ENCODE measurements at regions not wholly inside any gene's neighbourhood (a gene's known extent, or its start where the extent isn't known, plus 50 kb on each side); places are given as distances from the start of the nearest gene placed in this dataset.

DNA sequence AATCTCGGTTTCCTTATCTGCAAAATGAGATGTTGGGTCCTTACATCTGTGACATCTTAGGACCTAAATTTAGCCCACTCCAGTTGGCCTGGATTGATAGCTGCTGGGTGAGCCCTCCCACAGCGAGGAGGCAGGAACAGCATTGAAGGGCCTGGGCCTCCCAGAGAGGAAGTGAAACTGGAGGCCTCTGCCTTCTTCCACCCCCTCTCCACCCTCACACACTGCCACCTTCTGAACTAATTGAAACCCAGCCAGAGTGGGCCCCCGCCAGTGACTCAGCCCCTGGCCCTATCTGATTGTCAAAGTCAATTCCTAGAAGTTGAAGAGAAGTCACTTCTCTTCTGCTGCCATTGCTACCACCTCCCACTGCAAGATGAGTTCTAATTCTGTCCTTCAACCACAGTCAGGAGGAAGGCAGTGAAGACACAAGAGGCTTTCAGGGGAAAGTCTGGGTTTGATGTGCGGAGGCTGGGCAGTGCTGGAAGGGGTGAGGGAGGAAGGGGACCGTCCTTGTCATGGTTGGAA, 55.2 kb upstream of the NEK6 start:
- in situ Hi-C loops (cut with HindIII; ENCODE audit: low pct_unique_long_range_greater_than_20kb, low sequenced_read_pairs) (no loop called here), intact Hi-C loops (cut with micrococcal nuclease; ENCODE audit: unreplicated experiment) (no loop called here)
- no peak overlapping the region for H3K27ac ChIP-seq (ENCODE audit: low read length)
- POLR2A ChIA-PET, result no interaction called here
- no peak overlapping the region for H3K4me3 ChIP-seq (ENCODE audit: low read depth in 2 of 2, low read length in 2 of 2)
- no peak for ATAC-seq
- no peak for DNase-seq (ENCODE audit: low read depth, low spot score)
- CTCF ChIA-PET, result no interaction called here
- no TSS peak for BruUV-seq (replicated peaks)
- TF ChIP-seq CTCF (IDR thresholded peaks at IDR 0.05) (no peak), REST (IDR thresholded peaks at IDR 0.05; ENCODE audit: insufficient read depth in 1 of 2, low read depth in 2 of 2, low read length in 1 of 2) (no peak), SIN3A (IDR thresholded peaks at IDR 0.05; ENCODE audit: borderline replicate concordance, insufficient read depth, low read depth, low read length) (no peak), TCF7L2 (IDR thresholded peaks at IDR 0.05; ENCODE audit: low read depth, low read length) (no peak), POLR2AphosphoS5 (IDR thresholded peaks at IDR 0.05; ENCODE audit: low read depth, low read length) (no peak)
- no peaks in the 10 kb centered on the region for H3K4me1 ChIP-seq (ENCODE audit: control insufficient read depth, insufficient read depth, low read length)
- no peaks in the 10 kb centered on the region for H3K36me3 ChIP-seq (ENCODE audit: control insufficient read depth, insufficient read depth, low read length)
- H3K27me3 ChIP-seq (ENCODE audit: control insufficient read depth, insufficient read depth, low read length), result no peaks in the 10 kb centered on the region
- H3K9me3 ChIP-seq (ENCODE audit: control insufficient read depth, insufficient read depth, low read depth, low read length), result no peaks in the 10 kb centered on the region

DNA sequence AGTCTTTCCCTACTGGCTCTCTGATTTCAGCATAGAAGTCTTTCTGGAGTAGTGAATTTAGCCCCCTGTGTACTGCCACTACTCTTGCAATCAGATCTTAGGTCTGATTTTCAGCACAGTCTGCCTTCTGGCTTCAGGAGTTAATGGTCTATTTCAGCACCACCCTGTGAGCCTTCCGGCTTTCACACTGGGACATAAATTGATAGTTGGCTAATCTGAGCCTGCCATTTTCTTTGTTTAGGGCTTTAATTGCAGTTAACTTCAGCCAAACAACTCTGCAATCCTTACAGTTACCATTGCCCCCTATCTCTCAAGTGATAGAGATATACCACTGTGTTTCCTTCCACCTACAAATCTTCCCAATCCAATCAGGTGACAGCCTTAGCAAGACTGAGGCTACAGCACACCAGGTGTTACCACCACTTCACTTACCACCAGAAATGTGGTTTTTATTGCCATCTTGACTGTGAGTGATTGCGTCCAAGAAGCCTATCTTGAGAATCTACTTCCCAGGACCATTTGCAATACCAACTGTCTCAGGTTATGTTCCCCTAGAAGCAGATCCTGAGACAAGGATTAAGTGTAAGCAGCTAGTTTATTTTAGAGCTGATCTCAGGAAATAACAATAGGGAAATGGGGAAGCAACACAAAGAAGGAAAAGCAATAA, 51.9 kb upstream of the NEK6 start:
- POLR2A ChIA-PET, result no interaction called here
- TF ChIP-seq TCF7L2 (IDR thresholded peaks at IDR 0.05; ENCODE audit: low read depth, low read length) (no peak), POLR2AphosphoS5 (IDR thresholded peaks at IDR 0.05; ENCODE audit: low read depth, low read length) (no peak), REST (IDR thresholded peaks at IDR 0.05; ENCODE audit: insufficient read depth in 1 of 2, low read depth in 2 of 2, low read length in 1 of 2) (no peak), SIN3A (IDR thresholded peaks at IDR 0.05; ENCODE audit: borderline replicate concordance, insufficient read depth, low read depth, low read length) (no peak), CTCF (IDR thresholded peaks at IDR 0.05) (no peak)
- CTCF ChIA-PET, result no interaction called here
- no peaks in the 10 kb centered on the region for H3K4me1 ChIP-seq (ENCODE audit: control insufficient read depth, insufficient read depth, low read length)
- H3K36me3 ChIP-seq (ENCODE audit: control insufficient read depth, insufficient read depth, low read length), result no peaks in the 10 kb centered on the region
- H3K9me3 ChIP-seq (ENCODE audit: control insufficient read depth, insufficient read depth, low read depth, low read length), result no peaks in the 10 kb centered on the region
- intact Hi-C loops (cut with micrococcal nuclease; ENCODE audit: unreplicated experiment), result no loop called here
- no peak overlapping the region for H3K27ac ChIP-seq (ENCODE audit: low read length)
- BruUV-seq (replicated peaks), result no TSS peak
- in situ Hi-C loops (cut with HindIII; ENCODE audit: low pct_unique_long_range_greater_than_20kb, low sequenced_read_pairs), result no loop called here
- H3K27me3 ChIP-seq (ENCODE audit: control insufficient read depth, insufficient read depth, low read length), result no peaks in the 10 kb centered on the region
- ATAC-seq (no peak), DNase-seq (ENCODE audit: low read depth, low spot score) (no peak)
- H3K4me3 ChIP-seq (ENCODE audit: low read depth in 2 of 2, low read length in 2 of 2), result no peak overlapping the region
